NCI-H526 treated with DMSO at 0.1 percent for 48 hours (cell line): ENCODE measurements at regions not wholly inside any gene's neighbourhood (a gene's known extent, or its start where the extent isn't known, plus 50 kb on each side); places are given as distances from the start of the nearest gene placed in this dataset.

Source experiments
- DNase-seq: peaks from one replicate; lab custom pipeline; 2025; lab: John Stamatoyannopoulos, UW

DNA sequence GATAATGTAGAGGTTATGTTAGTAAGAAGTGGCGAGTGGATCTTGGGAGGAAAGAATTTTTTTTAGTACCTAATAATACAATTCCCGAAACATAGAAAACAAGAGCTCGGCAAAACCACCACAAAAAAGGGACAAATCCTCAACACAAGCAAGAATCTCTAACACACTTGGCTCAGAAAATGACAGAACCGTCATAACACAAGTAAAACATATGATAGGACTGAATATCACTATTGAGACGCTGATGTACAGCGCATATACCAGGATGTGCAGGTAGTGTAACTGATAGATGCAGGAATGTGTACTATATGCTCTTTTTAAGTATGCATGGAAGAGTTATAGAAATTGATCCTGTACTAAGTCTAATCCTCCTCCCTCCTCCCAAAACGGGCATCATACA lies 564.5 kb downstream of the BCL11B start:
- no peak for DNase-seq

GRCh38 chr14:98708555-98708954 lies 563.4 kb downstream of the BCL11B start:
- DNase-seq = no peak

DNA sequence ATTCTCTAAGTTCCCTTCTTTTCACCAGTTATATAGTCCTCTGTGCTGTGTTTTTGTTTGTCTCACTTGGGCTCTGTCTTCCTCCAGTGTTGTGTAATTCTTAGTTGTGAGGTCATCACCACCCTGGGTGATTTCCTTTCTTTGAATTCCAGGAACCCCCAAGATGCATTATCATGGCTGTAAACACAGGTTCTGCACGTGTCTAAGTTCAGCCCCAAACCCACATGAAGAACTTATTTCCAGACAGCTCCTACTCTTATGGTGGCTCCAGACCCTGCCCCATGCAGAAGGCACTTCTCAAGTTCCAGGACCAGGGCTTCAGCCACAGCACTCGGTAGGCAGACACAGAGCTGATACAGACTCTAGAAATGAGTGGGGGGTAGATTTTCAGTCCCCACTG lies 560.5 kb downstream of the BCL11B start:
- DNase-seq = no peak

GRCh38 chr14:98714626-98715425 lies 557.2 kb downstream of the BCL11B start:
- DNase-seq = no peak

DNA sequence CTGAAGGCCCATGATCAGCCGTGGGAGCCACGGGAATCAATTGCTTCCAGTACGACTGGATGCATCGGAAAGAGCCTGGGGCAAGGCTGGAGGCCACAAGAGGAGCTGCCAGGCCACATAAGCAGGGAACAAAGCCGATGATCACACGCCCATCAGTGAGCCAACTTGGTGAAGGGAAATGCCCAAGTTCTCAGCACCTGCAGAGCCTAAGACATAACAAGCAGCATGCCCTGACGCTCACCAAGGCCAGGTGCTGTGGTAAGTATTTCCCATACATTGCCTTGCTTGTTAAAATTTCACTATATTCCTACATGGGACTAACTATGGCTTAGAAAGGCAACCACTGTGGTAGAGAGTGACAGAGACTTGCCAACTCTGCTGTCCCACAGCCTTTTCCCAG lies 555.9 kb downstream of the BCL11B start:
- DNase-seq = no peak

- DNase-seq = no peak
Measured at GRCh38 chr14:98721061-98721460, 550.9 kb downstream of the BCL11B start.

GRCh38 chr14:98724734-98725133 lies 547.3 kb downstream of the BCL11B start:
- no peak for DNase-seq

DNA sequence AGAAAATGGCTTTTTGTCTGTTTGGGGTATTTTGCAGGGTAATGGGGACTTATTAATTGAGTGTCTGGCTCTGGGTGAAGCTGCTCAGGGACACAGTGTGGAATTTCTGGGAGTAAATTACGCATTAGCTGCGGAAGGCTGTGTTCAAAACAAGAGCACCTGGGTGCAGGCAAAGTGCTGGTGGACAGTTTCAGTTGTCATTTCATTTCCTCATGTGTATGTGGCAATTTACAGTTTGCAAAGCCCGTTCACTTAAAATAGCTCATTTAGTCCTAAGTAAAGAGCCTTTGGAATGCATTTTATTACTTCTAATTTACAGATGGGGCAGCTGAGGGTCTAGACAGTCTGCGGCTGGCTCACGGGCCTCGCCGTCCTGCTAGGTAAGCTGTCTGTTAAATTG lies 546.8 kb downstream of the BCL11B start:
- no peak for DNase-seq

DNA sequence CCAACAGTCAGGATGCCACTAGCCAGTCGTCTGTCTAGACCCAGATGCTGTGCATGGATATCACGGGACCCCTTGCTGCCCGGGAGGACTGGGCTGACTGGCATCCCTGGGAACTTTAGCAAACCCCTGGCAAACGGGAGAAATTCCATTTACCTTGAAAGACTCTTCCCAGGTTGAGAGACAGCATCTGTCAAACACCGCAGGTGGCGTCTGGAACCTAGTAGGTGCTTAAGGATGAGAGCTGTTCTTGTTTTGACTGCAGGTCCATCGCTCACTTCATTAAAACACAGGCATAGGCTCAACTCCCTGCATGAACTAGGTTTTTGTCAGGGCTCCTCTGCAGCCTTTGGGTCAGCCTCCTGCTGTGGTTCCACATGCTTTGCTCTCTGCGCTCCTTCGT lies 546.3 kb downstream of the BCL11B start:
- no peak for DNase-seq

- no peak for DNase-seq
Measured at GRCh38 chr14:98726585-98727405, 545.2 kb downstream of the BCL11B start.

DNA sequence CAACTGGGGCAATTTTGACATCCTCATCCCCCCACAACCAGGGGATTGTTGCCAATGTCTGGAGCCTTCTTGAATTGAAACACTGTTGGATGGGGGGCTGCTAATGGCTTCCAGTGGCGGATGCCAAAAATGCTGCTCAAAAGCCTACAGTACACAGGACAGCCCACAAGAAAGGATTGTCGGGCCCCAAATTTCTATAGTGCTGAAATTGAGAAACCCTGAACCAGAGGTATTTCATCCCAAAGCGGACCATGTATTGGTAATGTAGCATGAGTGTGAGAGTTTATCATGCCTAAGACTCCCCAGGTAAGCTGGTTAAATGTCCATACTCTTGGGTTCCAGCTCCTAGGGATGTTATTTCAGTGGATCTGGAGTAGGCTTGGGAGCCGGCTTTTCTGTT lies 544.0 kb downstream of the BCL11B start:
- DNase-seq = no peak

- no peak for DNase-seq
Measured at GRCh38 chr14:98728836-98729235, 543.2 kb downstream of the BCL11B start.

DNA sequence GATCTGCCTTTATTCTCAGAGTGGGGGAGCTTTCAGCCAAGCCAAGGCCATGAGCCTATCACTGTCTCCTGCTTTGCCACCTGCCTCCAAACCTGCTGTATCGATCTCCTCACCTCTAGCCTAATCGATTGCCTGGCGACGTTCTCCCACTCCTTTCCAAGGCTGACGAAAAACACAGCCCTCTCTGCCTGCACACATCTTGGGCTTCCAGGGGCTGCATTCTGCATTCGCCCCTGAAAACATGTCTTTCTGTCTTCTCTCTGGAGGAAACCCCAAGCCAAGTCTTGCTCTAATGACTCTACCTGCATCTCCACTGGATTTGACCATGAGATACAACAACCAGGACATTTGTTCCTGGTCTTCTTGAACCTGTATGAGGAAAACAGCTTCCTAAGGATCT lies 540.7 kb downstream of the BCL11B start:
- DNase-seq = no peak

GRCh38 chr14:98731701-98732100 lies 540.3 kb downstream of the BCL11B start:
- no peak for DNase-seq

- DNase-seq = no peak
Measured at GRCh38 chr14:98733536-98733935, 538.5 kb downstream of the BCL11B start.

DNA sequence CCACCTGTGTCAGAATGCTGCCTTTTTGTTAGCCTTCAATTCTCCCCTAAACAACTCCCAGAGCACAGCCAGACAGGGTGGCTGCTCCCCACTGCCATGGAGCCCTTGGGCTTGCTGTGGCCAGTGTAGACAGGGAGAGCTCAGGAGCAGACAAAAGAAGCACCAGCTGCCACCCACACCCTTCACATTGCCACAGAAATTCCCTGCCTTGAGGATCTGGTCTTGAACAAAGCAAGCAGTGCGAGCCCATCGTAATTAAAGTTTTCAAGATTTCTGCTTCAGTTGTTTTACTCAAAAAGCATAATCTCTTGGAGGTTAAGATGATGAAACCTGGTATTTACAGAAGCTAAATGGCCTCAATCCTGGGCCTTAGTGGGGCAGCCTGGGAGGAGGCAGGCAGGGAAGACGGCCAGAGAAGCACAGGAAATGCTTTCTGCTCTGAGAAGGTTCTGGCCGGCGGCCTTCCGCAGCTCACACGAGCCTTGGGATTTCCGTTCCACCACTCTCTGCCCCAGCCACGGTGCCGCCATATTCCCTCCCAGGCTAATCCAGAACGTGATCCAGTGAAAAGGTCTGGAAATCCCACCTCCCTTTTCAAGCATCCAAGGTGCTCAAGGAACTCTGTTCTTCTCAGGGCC lies 535.2 kb downstream of the BCL11B start:
- no peak for DNase-seq

- no peak for DNase-seq
Measured at GRCh38 chr14:98741523-98741922, 530.5 kb downstream of the BCL11B start.

DNA sequence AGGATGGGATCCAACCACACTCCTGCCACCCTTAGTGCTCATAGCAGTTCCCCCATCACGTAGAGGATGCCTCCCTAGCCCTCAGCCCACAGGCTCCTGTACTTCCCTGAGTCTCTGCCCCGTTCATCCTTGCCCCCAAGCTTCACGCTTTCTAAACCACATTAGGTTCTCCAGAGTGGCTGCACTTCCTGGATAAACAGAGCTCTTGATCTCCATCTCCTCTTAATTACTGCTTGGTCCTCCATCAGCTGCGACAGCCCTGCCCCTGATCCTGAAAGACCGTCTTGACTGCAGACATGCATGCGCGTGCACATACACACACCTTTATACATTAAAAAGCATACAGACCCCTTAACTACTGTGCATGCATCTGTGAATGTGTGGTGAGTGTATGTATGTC lies 530.0 kb downstream of the BCL11B start:
- DNase-seq = no peak

DNA sequence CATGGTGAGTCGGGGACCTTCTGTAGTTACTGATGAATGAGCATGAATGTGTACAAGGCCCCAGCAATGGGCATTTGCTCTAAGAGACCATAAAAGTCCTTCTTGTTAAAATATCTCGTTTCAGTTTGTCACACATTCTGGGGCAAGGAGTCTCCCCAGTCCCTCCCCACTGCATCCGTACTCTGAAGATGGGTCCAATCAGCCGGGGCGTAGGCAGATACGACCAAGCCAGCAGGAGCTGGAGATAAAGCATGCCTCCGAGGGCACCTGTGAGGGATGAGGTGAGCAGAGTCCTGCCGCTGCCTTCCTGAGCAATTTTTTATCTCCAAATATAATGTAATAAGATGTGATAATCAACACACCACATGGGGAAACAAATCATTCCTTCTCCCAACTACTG lies 528.5 kb downstream of the BCL11B start:
- no peak for DNase-seq

DNA sequence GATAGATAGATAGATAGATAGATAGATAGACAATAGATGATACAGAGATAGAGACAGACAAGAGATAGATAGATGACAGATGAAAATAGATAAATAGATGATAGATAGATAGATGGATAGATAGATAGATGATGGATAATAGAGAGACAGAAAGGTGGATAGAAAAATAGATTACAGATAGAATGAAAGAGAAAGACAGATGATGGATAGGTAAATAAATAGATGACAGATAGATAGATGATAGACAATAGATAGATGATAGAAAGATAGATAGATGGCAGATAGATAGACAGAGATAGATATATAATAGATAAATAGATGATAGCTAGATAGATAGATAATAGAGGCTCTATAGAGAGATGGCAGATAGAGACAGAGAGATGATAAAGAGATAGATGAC lies 523.0 kb downstream of the BCL11B start:
- no peak for DNase-seq

DNA sequence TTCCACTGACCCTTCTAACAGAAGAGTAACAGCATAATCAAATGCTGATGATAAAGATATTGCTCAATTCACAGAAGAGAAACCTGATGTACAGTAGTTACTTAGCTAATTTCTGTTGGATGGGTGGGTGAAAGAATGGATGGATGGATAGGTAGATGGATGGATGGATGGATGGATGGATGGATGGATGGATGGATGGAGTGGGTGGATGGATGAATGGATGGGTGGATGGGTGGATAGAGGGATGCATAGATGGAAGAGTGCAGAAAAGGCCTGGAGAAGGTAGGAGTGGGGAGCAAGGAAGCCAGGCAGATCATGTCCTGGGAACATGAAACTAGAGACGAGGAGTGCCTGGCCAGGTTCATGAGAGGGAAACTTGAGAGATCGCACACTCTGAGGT lies 520.9 kb downstream of the BCL11B start:
- DNase-seq = no peak

- no peak for DNase-seq
Measured at GRCh38 chr14:98752660-98753059, 519.3 kb downstream of the BCL11B start.
